ENCODE measurements at regions not wholly inside any gene's neighbourhood (a gene's known extent, or its start where the extent isn't known, plus 50 kb on each side); places are given as distances from the start of the nearest gene placed in this dataset.

- no peak for TF ChIP-seq ZGPAT (CRISPR knock-in tag; IDR thresholded peaks at IDR 0.05)
- no peak for TF ChIP-seq ZFP36 (IDR thresholded peaks at IDR 0.05; ENCODE audit: borderline replicate concordance, low read depth, low read length, partially characterized antibody)
- TF ChIP-seq ZMAT3 (CRISPR knock-in tag; conservative IDR thresholded peaks at IDR 0.05): no peak
- no peak for TF ChIP-seq SP5 (CRISPR knock-in tag; IDR thresholded peaks at IDR 0.05; ENCODE audit: borderline replicate concordance, low read depth)
- TF ChIP-seq MAFF (IDR thresholded peaks at IDR 0.05; ENCODE audit: low read depth, low read length): no peak
Observed at GRCh38 chr14:22482782-22483553, 106.1 kb downstream of the DAD1 start (continued).

GRCh38 chr14:22482085-22482694 lies 106.8 kb downstream of the DAD1 start:
- peaks cover 0 to 37% of the 10 kb centered on the region in 2 experiments; a peak in 3 of 5 replicates for H3K27me3 ChIP-seq (ENCODE audit: control insufficient read depth in 1 of 2, insufficient read depth in 2 of 2, low read length in 2 of 2)
- TF ChIP-seq RARA (CRISPR knock-in tag; IDR thresholded peaks at IDR 0.05) (no peak), SP4 (CRISPR knock-in tag; IDR thresholded peaks at IDR 0.05) (no peak), ZNF383 (CRISPR knock-in tag; IDR thresholded peaks at IDR 0.05; ENCODE audit: borderline replicate concordance) (no peak), FOXO1 (CRISPR knock-in tag; IDR thresholded peaks at IDR 0.05) (no peak), RFXAP (CRISPR knock-in tag; IDR thresholded peaks at IDR 0.05; ENCODE audit: borderline replicate concordance) (no peak)
- in situ Hi-C loops (cut with HindIII; ENCODE audit: extremely low pct_ligation_motif_present, low pct_unique_long_range_greater_than_20kb) (no loop called here), intact Hi-C loops (cut with micrococcal nuclease; ENCODE audit: unreplicated experiment) (no loop called here)
- no peaks in the 10 kb centered on the region for H3K79me2 ChIP-seq (ENCODE audit: insufficient read depth, low read length)
- no peaks in the 10 kb centered on the region for H3K9me3 ChIP-seq (ENCODE audit: low read length)
- H3K4me1 ChIP-seq (ENCODE audit: insufficient read depth, low read length): no peaks in the 10 kb centered on the region
- H3K4me2 ChIP-seq (ENCODE audit: low read depth, low read length): no peak overlapping the region
- no TSS peak for BruUV-seq (replicated peaks)
- no peak overlapping the region for H3K9ac ChIP-seq (ENCODE audit: insufficient read depth, low read depth, low read length)
- DNase-seq (ENCODE audit: low spot score): no peak
- H4K20me1 ChIP-seq (ENCODE audit: insufficient read depth, low read length): no peaks in the 10 kb centered on the region
- CTCF ChIA-PET (ENCODE audit: low intra/inter-chr PET ratio, low total read pairs): no interaction called here
- POLR2A ChIA-PET: no interaction called here
- WGBS (ENCODE audit: low lambda C conversion rate): 17% methylated on average over 8 of the region's 8 CpGs
- no peak for FAIRE-seq
- ATAC-seq: no peak
- no peak overlapping the region for H3K4me3 ChIP-seq (replicated peaks in 1 of 3; ENCODE audit: insufficient read depth in 1 of 3, low read depth in 2 of 3, low read length in 3 of 3)
- no peak overlapping the region for H3K27ac ChIP-seq (ENCODE audit: extremely low read length, insufficient read depth, low read length)
- H2AFZ ChIP-seq (ENCODE audit: low read length): no peak overlapping the region
- no peaks in the 10 kb centered on the region for H3K36me3 ChIP-seq (replicated peaks in 1 of 2; ENCODE audit: control insufficient read depth in 1 of 2, insufficient read depth in 2 of 2, low read length in 2 of 2)

Measured in HepG2 (cell line).